GM19372 (cell line): ENCODE measurements at regions not wholly inside any gene's neighbourhood (a gene's known extent, or its start where the extent isn't known, plus 50 kb on each side); places are given as distances from the start of the nearest gene placed in this dataset.
"Not testable (repeated sequence)": the region's sequence is repeated elsewhere in the genome, so short reads cannot be mapped to it uniquely, and the experiment has no call there.

ENCODE experiments used
- ATAC-seq: cut with Tn5 transposase; IDR thresholded peaks from one replicate; pipeline ENCODE4 v1.9.1; 2021; ENCODE audit warnings: mild to moderate bottlenecking, low read depth, moderate library complexity; ENCODE audit not compliant: unreplicated experiment

GRCh38 chr12:107600581-107601144 lies 84.9 kb upstream of the PWP1 start:
- ATAC-seq: no peak

DNA sequence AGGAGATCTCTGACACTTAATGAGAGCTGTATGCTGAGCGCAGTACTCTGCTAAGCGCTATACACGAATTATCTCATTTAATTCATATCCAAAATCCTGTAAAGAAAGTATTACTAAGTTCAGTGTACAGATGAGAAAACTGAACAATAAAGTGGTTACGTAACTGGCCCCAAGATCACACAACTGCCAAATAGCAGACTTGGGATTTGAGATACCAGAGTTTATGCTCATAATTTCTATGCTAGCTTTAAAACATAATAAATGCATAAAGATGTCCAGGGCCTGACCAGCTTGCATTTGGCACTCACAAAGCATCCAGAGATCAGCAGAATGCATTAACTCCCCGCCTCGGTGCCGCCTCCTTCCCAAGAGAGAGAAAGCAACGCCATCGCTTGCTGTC lies 83.2 kb upstream of the PWP1 start:
- ATAC-seq: no peak

- no peak for ATAC-seq
Observed at GRCh38 chr12:107605293-107605692, 80.3 kb upstream of the PWP1 start.

DNA sequence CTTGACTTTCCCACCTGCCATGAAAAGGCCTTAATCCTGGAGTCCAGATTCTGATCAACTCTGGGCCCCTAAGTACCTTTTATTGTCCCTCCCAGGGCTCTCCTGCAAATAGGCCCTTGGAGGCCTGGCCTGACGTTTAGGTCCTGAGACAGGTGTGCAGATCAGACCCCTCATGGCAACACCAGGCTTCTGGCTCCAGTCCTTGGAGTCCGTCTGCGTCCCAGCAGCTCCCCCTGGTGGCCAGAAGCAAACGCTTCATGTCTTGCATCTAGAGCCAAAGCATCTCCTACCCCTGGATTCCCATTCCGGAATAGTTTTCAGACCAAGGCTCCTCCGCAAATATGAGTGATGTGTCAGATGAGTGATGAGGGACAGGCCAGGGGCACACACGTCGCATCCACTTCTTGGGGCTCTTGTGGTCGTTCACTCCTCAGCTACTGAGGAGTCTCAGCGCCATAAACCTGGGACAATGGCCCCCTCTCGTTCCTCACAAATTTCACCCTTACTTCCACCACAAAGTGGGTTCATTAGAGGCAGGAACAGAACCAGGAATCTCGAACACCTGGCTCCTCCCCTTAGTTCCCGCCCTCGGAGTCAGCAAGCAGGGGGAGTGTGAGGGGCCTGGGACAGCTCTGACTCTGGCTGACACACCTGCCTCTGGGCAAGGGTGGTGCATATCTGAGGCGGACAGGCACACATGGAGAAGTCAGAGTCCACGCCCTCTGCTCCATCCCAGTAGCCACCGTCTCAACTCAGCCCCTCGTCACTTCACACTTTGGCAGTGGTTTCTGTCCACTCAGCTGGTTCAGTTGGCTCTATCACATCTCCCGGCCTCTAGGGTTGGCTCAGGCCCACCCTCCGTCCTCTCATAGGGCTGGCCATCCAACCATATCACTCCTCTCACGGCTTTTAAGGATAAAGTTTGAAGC lies 77.9 kb upstream of the PWP1 start:
- no peak for ATAC-seq

GRCh38 chr12:107608779-107609178 lies 76.8 kb upstream of the PWP1 start:
- not testable (repeated sequence) for ATAC-seq

DNA sequence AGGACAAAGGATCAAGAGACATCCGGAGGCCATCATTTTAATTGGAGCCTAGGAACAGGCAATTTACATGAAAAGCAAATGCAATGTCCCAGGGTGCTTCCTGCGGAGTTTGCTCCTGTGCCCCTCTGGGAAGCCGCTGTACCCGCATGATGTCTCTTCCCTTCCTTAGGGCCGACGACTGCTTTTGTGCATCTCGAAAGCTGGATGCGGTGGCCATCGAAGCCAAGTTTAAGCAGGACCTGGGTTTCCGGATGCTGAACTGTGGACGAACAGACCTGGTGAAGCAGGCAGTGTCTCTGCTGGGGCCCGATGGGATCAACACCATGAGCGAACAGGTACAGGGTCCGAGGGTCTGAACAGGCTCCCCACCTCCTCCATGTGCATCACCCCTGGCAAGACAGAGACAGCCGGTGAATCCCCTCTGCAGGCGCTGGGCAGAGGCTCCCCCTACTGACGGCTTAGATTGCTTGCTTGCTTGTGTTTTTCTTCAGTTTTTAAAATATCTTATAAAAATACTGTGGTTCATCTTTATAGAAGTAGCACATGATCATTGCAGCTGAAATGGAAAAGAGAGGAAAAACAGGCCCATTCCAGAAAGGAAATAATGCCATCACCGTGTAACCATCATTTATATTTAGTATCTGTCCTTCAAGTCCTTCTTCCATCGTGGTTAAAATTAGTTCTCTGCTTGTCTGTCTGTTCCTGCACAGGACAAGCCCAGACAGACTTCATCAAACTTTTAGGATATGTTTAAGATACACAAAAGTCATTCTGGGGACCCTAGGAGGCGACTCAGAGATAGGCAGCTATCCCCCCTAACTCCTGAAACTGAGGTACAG lies 75.4 kb upstream of the PWP1 start:
- no peak for ATAC-seq

DNA sequence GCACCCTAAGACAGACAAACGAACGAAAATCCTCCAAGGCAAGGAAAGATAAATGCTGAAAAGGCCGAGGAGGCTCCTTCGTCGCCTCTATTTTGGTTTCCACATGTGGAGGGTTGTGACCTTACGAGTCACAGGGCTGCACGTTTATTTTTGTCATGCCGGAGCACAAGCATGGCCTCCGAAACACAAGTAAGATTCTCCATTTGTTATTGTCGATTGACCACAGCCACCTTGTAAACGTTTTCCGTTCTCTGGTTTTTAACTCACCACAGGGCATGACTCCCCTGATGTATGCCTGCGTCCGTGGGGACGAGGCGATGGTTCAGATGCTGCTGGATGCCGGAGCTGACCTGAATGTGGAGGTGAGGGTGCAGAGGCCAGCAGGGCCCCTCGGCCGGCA lies 73.1 kb upstream of the PWP1 start:
- ATAC-seq: no peak

- no peak for ATAC-seq
Observed at GRCh38 chr12:107616941-107617340, 68.7 kb upstream of the PWP1 start.

DNA sequence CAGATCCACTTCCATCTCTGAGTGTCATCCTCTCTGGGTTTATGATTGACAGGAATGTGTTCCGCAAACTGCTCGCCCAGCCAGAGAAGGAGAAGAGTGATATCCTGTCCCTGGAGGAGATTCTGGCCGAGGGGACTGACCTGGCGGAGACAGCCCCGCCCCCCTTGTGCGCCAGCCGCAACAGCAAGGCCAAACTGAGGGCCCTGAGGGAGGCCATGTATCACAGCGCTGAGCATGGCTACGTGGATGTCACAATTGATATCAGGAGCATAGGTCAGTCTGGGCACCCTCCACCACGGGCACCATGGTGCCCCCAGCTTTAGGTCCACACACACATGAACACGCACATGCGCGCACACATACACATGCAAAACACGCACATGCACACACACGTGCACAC lies 67.5 kb upstream of the PWP1 start:
- ATAC-seq: no peak

- ATAC-seq: no peak
Observed at GRCh38 chr12:107619831-107620230, 65.8 kb upstream of the PWP1 start.

DNA sequence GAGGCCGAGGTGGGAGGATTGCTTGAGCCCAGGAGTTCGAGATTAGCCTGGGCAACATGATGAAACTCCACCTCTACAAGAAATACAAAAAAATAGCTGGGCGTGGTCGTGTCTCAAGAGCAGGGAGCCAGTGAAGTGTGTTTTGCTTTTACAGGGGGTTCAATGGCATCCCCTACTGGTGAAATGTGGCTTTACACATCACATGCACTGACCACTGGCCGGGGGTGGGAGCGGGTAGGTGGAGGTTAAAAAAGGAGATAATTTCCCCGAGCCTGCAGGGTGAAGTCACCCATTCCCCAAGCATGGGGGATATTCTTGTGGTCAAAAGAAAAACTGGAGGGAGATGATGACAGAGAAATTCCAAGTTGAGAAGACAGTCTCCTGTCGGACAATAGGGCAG lies 63.6 kb upstream of the PWP1 start:
- ATAC-seq: no peak

DNA sequence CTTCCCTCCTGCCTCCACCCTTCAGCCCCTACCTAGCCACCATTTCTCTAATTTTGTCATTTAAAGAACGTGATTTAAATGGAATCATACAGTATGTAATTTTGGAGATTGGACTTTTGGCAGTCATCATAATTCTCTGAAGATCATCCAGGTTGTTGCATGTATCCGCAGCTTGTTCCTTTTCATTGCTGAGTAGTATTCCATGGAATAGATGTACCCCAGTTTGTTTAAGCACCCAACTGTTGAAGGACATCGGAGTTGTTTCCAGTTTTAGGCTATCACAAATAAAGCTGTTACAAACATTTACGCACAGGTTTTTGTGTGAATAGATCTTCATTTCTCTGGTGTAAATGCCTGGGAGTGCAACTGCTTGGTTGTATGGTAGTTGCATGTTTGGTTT lies 61.1 kb upstream of the PWP1 start:
- no peak for ATAC-seq

DNA sequence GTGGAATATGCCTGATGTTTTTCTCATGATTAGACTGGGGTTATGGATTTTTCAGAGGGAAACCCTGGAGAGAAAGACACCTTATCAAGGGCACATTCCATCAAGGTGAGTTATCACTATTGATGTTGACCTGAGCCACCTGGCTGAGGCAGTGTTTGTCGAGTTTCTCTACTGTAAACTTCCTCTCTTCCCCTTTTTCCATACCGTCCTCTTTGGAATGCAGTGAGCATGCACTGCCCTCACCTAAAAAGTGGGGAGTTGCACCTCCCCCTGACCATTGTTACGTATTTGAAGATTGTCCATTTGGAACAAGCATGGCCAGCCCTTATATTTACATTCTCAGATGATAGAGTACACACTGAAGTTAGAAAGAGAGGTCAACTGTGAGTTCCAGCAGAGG lies 53.9 kb upstream of the PWP1 start:
- no peak for ATAC-seq

- no peak for ATAC-seq
Observed at GRCh38 chr12:107632246-107632645, 53.4 kb upstream of the PWP1 start.

GRCh38 chr12:107634530-107634929 lies 51.1 kb upstream of the PWP1 start:
- ATAC-seq: no peak

DNA sequence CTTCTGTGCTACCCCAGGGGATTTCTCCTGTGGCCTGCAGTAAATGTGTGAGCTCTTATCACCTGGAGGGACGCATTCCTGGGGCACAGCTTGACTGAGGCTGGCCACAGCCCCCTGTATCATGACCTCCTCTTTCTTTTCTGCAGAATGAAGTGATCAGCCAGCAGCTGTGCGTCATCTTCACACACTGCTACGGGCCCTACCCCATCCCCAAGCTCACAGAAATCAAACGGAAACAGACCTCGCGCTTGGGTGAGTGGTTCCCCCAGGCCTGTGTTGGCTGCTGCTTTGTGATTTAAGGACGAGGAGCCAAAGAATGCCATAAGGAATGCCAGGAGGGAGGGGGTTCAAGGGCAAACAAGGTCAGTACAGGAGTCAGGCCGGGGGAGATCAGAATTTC lies 50.5 kb upstream of the PWP1 start:
- ATAC-seq: no peak
